Activated T-cell treated with anti-CD3 and anti-CD28 coated beads, Interleukin-2, amount 50 U/mL, for 4 hours (primary cell): ENCODE measurements at regions not wholly inside any gene's neighbourhood (a gene's known extent, or its start where the extent isn't known, plus 50 kb on each side); places are given as distances from the start of the nearest gene placed in this dataset.

ENCODE experiments used
- ATAC-seq, 2 donors: fragments of 200-7000 bp; cut with Tn5 transposase; one replicate each; pipeline ENCODE4 v1.10.0; 2021
- DNase-seq: peaks from one replicate; pipeline ENCODE4 v3.0.0-alpha.2; 2020
- H3K27me3 Mint-ChIP-seq: one replicate; pipeline ENCODE4 v1.8.0; 2021; ENCODE audit warnings: low read depth, mixed read lengths
- H3K36me3 Mint-ChIP-seq: one replicate; pipeline ENCODE4 v1.8.0; 2022; ENCODE audit warnings: mixed read lengths; ENCODE audit not compliant: insufficient read depth
- H3K4me1 Mint-ChIP-seq: one replicate; pipeline ENCODE4 v1.8.0; 2021; ENCODE audit warnings: low read depth, mixed read lengths
- H3K4me3 Mint-ChIP-seq: one replicate; pipeline ENCODE4 v1.8.0; 2021; ENCODE audit warnings: mild to moderate bottlenecking, moderate library complexity, mixed read lengths
- H3K9me3 Mint-ChIP-seq: one replicate; pipeline ENCODE4 v1.8.0; 2021; ENCODE audit warnings: mixed read lengths

DNA sequence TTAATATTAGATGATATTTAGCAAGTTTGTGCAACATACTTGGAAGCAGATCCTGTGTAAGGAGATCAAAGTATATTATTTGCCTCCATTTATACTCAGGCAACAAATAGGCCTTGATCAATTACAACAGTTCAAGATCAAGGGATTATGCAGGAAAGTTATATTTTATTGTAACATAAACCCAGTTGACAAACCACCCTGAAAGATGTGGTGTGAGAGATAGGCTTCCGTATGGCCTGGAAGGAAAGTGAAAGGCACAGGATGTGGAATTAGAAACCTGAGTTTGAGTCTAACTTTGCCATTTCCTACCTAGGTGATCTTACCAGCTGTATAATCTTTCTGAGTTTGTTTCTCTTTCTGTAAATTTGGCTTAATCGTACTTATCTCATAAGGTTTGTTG is 284.1 kb downstream of the BMP4 start:
- no peak for DNase-seq
- Mint-ChIP-seq H3K4me1 (no peaks in the 10 kb centered on the region), H3K4me3 (no peak overlapping the region), H3K9me3 (peaks cover 14% of the 10 kb centered on the region), H3K27me3 (no peaks in the 10 kb centered on the region), H3K36me3 (no peaks in the 10 kb centered on the region)
- ATAC-seq, result no peak

DNA sequence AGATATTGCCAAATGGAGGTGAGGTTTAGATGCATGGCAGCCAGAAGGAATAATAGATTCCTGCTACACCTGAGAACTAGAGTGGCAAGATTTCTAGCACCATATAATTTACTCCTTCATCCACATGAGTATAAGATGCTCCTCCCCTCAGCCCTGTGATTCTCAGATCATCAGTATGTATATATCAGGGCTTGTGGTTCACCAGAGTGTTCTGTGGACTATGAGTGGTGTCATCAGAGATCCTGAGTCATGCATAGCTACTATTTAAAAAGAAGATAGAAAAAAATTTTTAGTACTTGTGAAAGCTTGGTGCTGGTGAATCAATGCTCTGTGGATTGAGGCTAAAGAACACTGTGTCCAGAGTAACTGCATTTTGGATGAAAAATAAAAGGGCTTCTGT is 285.9 kb downstream of the BMP4 start:
- DNase-seq (no peak), ATAC-seq (no peak)
- peaks cover 11% of the 10 kb centered on the region for H3K9me3 Mint-ChIP-seq
- H3K4me1 Mint-ChIP-seq, result no peaks in the 10 kb centered on the region
- no peak overlapping the region for H3K4me3 Mint-ChIP-seq
- H3K27me3 Mint-ChIP-seq, result no peaks in the 10 kb centered on the region
- H3K36me3 Mint-ChIP-seq, result no peaks in the 10 kb centered on the region

DNA sequence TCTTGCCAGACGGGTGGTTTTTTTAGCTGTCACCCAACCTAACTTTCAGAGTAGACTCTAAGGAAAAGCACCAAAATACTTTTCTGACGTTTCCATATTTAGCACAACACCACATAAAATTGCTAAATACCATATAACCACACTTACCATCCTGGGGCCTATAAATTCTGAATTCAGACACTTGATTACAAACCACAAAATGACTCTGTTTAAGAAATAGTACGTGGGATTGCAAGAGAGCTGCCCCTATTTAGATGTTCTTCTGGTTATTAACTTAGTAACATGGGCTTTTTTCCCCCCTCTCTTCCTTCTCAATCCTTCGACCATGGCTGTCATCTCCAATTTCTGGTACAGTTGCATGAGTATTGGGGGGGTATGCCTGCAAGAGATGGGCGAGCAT is 287.7 kb downstream of the BMP4 start:
- no peaks in the 10 kb centered on the region for H3K27me3 Mint-ChIP-seq
- DNase-seq (no peak), ATAC-seq (no peak)
- H3K4me3 Mint-ChIP-seq, result no peak overlapping the region
- H3K9me3 Mint-ChIP-seq, result peaks cover 4% of the 10 kb centered on the region
- H3K4me1 Mint-ChIP-seq, result no peaks in the 10 kb centered on the region
- no peaks in the 10 kb centered on the region for H3K36me3 Mint-ChIP-seq

DNA sequence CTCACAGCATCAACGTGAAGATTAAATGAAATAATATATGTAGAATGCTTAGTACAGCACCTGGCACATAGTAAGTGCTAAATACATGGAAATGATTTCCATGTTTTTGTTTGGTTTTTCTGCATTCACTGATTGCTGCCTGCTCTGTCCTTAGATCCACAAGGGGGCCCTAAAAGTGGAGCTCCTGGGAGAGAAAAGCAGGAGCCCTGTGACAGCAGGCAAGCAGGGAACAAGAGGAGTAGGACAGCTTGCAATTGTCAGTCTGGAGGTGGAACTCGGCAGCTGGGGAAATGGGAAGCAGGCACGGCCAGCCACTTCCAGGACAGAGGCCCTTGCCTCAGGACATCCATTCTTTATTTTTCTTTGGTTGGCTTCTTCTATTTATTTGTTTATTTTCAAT is 292.9 kb downstream of the BMP4 start:
- H3K27me3 Mint-ChIP-seq, result no peaks in the 10 kb centered on the region
- H3K36me3 Mint-ChIP-seq, result no peaks in the 10 kb centered on the region
- peaks cover 4% of the 10 kb centered on the region for H3K9me3 Mint-ChIP-seq
- ATAC-seq (no peak), DNase-seq (no peak)
- H3K4me1 Mint-ChIP-seq, result no peaks in the 10 kb centered on the region
- no peak overlapping the region for H3K4me3 Mint-ChIP-seq

DNA sequence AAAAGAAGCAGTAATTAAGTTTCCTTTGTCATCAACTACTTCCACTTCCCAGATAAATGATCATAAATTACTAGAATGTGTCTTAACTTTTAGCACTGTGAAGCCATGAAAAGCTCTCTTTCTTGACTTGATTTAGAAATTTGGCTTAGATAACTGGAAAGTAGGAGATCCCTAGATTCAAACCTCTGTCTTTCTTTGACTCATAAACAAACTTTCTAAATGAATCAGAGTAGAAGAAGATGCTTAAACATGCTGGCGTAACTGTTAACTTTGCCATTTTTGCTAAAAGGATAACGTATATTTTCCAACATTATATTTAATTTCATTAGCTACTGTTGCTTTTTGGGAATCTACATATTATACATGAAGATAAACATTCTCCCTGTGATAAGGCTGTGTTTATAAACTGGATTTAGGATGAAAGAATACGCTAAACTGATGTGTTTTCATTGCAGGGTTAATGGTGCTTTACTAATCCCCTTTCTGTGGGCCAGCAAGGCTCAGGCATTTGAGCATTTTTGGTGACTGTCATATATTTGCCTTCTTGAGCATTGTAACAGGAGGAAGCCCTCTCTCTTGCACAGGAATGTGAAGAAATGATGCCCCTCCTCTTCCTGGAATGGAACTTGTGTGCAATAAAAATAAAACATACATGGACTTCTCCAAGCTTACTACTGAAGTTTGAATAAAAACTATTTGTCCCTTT is 301.4 kb downstream of the BMP4 start:
- H3K9me3 Mint-ChIP-seq, result peaks cover 13% of the 10 kb centered on the region
- H3K4me3 Mint-ChIP-seq, result no peak overlapping the region
- no peaks in the 10 kb centered on the region for H3K4me1 Mint-ChIP-seq
- DNase-seq, result no peak
- ATAC-seq, result no peak
- no peaks in the 10 kb centered on the region for H3K27me3 Mint-ChIP-seq
- no peaks in the 10 kb centered on the region for H3K36me3 Mint-ChIP-seq

DNA sequence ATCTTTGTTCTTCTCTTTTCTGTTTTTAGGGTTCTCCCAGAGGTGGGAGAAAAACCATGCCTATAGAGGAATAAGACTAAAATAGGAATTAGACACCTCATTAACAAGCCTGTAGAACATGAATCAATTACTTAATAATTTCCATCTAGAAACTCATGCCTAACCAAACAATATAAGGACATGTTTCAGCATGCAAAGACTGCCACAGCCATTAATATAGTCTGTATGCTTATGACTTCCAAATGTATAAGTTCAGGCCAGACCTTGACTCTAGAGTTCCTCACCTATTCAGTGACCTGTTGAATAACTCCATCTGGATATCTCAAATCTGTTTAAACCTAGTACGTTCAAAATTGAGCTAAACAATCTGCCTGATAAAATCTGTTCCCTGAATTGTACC is 304.6 kb downstream of the BMP4 start:
- no peak overlapping the region for H3K4me3 Mint-ChIP-seq
- H3K36me3 Mint-ChIP-seq, result no peaks in the 10 kb centered on the region
- DNase-seq (no peak), ATAC-seq (no peak)
- H3K9me3 Mint-ChIP-seq, result peaks cover 12% of the 10 kb centered on the region
- no peaks in the 10 kb centered on the region for H3K4me1 Mint-ChIP-seq
- no peaks in the 10 kb centered on the region for H3K27me3 Mint-ChIP-seq

DNA sequence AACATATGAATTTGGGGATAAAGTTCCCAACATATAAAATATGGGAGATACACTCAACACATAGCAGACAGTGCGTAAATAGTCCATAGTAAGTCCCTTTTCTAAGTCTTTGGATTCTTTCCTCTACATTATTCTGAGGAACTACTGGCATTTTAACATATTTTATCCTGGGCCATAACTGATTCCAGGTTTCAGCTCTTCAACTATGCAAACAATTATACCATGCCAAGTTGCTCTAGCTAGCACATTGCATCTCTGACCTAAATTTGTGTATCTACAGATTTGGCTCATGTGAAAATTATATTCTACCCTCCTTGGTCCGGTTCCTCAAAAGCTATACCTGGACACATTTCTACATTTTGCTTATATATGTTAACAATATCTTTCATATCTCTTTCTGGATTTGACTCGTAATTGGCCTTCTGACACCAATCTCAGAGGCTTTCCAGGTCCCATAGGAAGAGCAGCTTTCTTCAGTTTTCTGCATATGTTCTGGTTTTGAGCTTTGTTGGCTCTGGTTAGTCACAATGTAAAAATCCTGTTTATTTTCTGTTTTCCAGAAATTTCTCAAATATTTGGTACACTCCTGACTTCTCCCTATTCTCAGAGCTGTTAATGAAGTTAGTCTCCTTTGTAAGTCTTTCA is 305.4 kb downstream of the BMP4 start:
- Mint-ChIP-seq H3K27me3 (no peaks in the 10 kb centered on the region), H3K4me3 (no peak overlapping the region), H3K4me1 (no peaks in the 10 kb centered on the region), H3K9me3 (peaks cover 12% of the 10 kb centered on the region), H3K36me3 (no peaks in the 10 kb centered on the region)
- no peak for DNase-seq
- no peak for ATAC-seq

DNA sequence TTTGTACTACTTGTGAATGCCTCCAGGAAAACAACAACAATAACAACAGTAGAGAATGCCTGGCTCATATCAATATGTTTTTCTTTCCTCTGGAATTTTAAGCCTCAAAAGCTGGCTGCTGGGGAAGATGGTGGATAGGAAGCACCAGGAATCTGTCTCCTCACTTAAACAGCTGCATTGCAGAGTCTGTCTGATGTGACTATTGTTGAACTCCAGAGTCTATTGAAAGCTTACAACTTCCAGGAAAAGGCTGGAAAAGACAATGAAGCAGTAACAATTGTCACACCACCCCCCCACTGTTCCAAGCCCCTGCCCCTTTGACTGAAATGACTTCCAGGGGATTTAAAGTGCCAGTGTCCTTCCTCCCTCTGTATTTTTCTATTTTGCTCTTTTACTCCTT is 309.7 kb downstream of the BMP4 start:
- no peak for ATAC-seq

DNA sequence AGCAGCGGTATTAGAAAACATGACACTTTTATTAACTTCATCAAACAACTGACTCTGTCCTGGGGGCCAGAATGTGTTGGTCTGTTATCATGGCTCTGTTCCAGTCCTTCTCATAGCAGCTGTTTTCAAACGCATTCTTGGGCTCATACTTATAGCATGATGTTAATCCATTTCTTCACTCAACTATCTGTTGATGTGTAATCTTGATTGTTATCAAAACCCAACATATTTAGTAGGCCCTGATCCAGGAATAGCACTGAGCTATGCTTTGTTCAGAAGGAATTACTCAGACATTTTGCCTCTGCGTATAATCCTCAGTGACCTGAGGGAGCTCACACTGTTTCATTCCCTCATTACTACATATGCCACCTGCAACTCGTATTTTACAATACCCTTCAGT is 315.9 kb downstream of the BMP4 start:
- ATAC-seq (no peak), DNase-seq (no peak)
- H3K4me3 Mint-ChIP-seq, result no peak overlapping the region
- H3K9me3 Mint-ChIP-seq, result peaks cover 24% of the 10 kb centered on the region
- no peaks in the 10 kb centered on the region for H3K27me3 Mint-ChIP-seq
- no peaks in the 10 kb centered on the region for H3K4me1 Mint-ChIP-seq
- no peaks in the 10 kb centered on the region for H3K36me3 Mint-ChIP-seq

More for the DNA sequence above, 309.7 kb downstream of the BMP4 start:
- Mint-ChIP-seq H3K27me3 (no peaks in the 10 kb centered on the region), H3K36me3 (no peaks in the 10 kb centered on the region), H3K9me3 (peaks cover 26% of the 10 kb centered on the region), H3K4me3 (no peak overlapping the region), H3K4me1 (no peaks in the 10 kb centered on the region)
- no peak for DNase-seq

DNA sequence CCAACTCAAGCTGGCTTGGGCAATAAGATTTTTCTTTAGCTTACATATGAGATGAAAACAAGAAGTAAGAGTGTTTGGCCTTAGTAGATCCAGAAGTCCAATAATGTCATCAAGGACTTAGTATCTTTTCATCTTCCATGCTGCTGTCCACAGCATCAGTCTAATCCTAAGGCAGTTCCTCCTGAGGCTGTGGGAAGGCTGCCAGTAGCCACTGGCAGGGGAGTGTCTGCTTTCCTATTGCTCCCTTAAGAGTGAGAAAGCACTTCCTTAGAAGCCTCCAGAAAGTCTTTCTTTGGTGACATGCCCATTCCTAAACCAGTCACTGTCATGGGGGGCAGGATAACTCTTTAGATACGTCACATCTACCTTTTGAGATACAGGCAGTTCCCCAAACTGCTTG is 317.7 kb downstream of the BMP4 start:
- H3K4me1 Mint-ChIP-seq, result no peaks in the 10 kb centered on the region
- peaks cover 17% of the 10 kb centered on the region for H3K9me3 Mint-ChIP-seq
- no peaks in the 10 kb centered on the region for H3K27me3 Mint-ChIP-seq
- no peak overlapping the region for H3K4me3 Mint-ChIP-seq
- no peaks in the 10 kb centered on the region for H3K36me3 Mint-ChIP-seq
- ATAC-seq (no peak), DNase-seq (no peak)

DNA sequence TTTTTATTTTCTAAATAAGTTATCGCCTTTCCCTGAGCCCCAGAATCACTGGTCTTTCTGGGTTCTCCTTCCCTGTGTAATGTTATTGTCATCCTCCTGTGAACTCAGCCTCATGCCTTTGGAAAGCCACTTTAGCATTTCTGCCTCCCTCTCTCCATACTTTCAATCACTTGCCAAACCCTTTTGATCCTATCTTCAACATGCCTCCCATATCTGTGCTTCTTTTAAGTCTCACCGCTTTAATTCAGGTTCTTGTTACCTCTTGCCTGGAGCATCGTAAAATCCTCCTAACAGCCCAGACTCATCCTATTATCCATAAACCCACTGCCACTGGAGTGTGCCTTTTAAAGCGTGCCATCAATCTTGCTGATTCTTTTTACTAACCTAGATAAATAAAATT is 321.8 kb downstream of the BMP4 start:
- Mint-ChIP-seq H3K9me3 (peaks cover 8% of the 10 kb centered on the region), H3K27me3 (no peaks in the 10 kb centered on the region), H3K36me3 (no peaks in the 10 kb centered on the region), H3K4me1 (no peaks in the 10 kb centered on the region), H3K4me3 (no peak overlapping the region)
- DNase-seq, result no peak
- no peak for ATAC-seq

DNA sequence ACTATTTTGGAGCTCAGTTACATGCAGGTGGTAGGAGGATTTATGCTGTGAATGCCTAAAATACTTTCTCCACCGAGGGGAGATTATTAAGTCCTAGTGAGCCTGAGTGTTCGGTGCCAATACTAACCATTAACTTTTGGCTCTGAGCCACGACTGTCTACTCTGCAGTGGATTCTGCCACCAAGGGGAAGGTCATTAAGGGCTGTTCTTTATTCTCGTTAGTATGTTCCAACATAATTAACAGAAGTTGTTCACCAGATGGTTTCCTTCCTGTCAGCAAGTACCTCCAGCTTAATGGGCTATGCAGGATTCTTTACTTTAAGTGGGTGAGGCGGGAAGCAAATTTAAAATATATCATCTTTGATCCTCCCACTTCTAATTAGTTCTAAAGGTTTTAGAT is 326.3 kb downstream of the BMP4 start:
- Mint-ChIP-seq H3K9me3 (peaks cover 8% of the 10 kb centered on the region), H3K27me3 (no peaks in the 10 kb centered on the region), H3K4me1 (no peaks in the 10 kb centered on the region), H3K36me3 (no peaks in the 10 kb centered on the region), H3K4me3 (no peak overlapping the region)
- DNase-seq (no peak), ATAC-seq (no peak)

DNA sequence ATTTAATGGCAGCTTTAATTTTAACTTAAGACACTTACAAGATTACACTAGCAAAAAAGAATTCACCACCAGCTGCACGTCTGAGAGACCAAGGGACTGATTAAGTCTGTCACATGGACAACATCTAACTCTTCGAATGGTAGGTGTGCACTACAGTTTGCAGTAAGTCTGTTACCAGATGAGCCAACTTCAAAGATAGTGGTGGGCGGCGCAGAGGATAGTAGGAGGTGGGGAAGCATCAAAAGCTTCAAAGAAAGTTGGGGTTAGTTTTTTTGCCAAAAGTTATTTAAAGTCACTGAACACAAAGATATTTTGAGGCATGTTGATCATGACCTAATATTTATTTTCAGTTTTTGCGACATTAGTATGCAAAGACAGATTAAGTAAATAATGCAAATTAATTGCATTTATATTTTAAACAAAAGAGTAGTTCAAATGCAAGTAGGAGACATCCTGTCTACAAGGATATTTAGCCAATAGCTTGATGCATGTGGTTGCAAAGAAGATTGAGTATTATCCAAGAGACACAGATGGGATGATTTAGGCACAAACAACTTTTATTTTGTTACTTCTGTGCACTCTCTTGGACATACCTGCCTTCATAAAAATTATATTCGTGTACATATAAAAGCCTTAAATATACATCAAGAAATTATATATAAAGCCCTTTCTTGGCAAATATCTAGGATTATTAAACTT is 327.7 kb downstream of the BMP4 start:
- no peak for DNase-seq
- Mint-ChIP-seq H3K4me1 (no peaks in the 10 kb centered on the region), H3K9me3 (peaks cover 6% of the 10 kb centered on the region), H3K4me3 (no peak overlapping the region), H3K27me3 (no peaks in the 10 kb centered on the region), H3K36me3 (no peaks in the 10 kb centered on the region)
- no peak for ATAC-seq

DNA sequence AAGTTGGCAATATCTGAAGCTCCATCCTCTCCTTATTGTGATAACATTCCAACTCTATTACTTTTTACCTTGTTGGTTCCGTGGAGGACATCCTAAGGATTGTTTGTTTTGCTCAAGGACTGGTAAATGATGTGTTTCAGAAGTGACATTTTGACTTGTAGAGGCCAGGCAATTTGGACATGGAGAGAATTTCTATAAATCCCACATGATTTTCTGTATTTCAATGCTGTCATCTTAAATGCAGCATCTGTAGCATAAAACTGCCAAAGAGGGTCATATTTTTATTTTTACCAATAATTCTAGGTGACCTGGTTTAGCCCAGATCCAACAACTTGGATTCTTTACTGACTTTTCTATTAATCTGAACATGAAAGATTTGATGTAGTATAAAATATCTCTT is 328.4 kb downstream of the BMP4 start:
- DNase-seq, result no peak
- Mint-ChIP-seq H3K4me1 (no peaks in the 10 kb centered on the region), H3K4me3 (no peak overlapping the region), H3K9me3 (no peaks in the 10 kb centered on the region), H3K36me3 (no peaks in the 10 kb centered on the region), H3K27me3 (no peaks in the 10 kb centered on the region)
- ATAC-seq, result no peak

DNA sequence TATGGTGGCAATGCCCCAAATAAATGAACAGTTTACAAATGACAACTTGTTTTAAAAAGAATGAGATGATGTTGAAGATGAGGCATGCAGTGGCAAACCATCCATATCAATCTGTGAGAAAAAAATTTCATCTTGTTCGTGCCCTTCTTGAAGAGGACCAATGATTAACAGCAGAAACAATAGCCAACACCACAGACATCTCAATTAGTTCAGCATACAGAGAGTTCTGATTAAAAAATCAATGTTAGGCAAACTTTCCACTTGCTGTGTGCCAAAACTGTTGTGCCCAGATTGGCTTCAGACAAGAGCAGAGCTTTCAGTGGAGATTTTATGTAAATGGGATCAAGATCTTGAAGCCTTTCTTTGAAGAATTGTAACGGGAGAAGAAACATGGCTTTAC is 329.9 kb downstream of the BMP4 start:
- DNase-seq, result no peak
- Mint-ChIP-seq H3K4me3 (no peak overlapping the region), H3K4me1 (no peaks in the 10 kb centered on the region), H3K36me3 (no peaks in the 10 kb centered on the region), H3K27me3 (no peaks in the 10 kb centered on the region), H3K9me3 (no peaks in the 10 kb centered on the region)
- ATAC-seq, result no peak
